Mucosa of descending colon (tissue), 3 donors: ENCODE measurements at regions not wholly inside any gene's neighbourhood (a gene's known extent, or its start where the extent isn't known, plus 50 kb on each side); places are given as distances from the start of the nearest gene placed in this dataset.
"Not testable (repeated sequence)": the region's sequence is repeated elsewhere in the genome, so short reads cannot be mapped to it uniquely, and the experiment has no call there.

ENCODE experiments used
- ATAC-seq: fragments of 200-7000 bp; cut with Tn5 transposase; one replicate; pipeline ENCODE4 v1.9.1; 2020; ENCODE audit warnings: mild to moderate bottlenecking, moderate library complexity
- DNase-seq, 3 donors: peaks; one replicate each; pipeline ENCODE4 v3.0.0-alpha.2; 2020
- H3K36me3 ChIP-seq: fragments of 200-600 bp; one replicate; pipeline ENCODE4 v1.8.0; 2021; ENCODE audit warnings: low read depth, mild to moderate bottlenecking
- H3K4me1 ChIP-seq: fragments of 200-600 bp; one replicate; pipeline ENCODE4 v1.8.0; 2021; ENCODE audit warnings: low read depth, mild to moderate bottlenecking
- H3K4me3 ChIP-seq: fragments of 200-600 bp; one replicate; pipeline ENCODE4 v1.8.0; 2021; ENCODE audit warnings: mild to moderate bottlenecking
- H3K9me3 ChIP-seq: fragments of 200-600 bp; one replicate; pipeline ENCODE4 v1.8.0; 2021; ENCODE audit warnings: mild to moderate bottlenecking
- intact Hi-C, 2 donors: fragments of 100-400 bp; cut with DNase I in 1 of 2; cut with micrococcal nuclease in 1 of 2; formaldehyde crosslinking; loops; one replicate each; pipeline versions ENCODE4 v1.11.0 to v1.11.1; 2022; cut with DNase I, micrococcal nuclease
- TF ChIP-seq, protein P1 (sequence below): fragments of 200-600 bp; IDR thresholded peaks from one replicate; pipeline ENCODE4 v1.8.0; 2022; ENCODE audit warnings: antibody characterized with exemption, mild to moderate bottlenecking
- donor health status: DM: no; HTN: no; CAD: no; lungs with moderate emphysema.
- donor health status: DM: no; HTN: no; CAD: no.
- donor health status: DM: no; HTN: yes; CAD: no.

DNA sequence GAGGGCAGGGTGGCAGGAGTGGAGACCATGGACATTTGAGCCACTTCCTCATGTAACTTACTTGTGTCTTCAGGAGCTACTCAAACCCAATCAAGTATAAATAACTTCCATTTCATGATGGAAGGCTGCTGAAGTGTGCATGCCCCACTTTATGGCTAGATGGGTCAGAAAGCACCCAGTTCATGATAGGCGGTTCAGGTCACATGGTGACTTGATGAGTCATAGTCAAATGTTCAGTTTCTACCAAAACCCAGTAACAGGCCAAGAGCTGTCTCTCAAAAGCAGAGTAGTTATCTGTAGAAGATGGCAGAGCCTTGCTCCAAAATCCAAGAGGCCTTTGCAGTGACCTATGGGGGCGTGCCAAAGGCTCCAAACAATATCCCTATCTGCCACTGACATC is 133.7 kb upstream of the TENT5A start:
- H3K9me3 ChIP-seq, result no peaks in the 10 kb centered on the region
- no peak overlapping the region for H3K4me3 ChIP-seq
- ATAC-seq (no peak), DNase-seq (no peak)
- no peaks in the 10 kb centered on the region for H3K4me1 ChIP-seq
- no peaks in the 10 kb centered on the region for H3K36me3 ChIP-seq
- intact Hi-C loops, result no loop called here
- TF ChIP-seq, protein P1, sequence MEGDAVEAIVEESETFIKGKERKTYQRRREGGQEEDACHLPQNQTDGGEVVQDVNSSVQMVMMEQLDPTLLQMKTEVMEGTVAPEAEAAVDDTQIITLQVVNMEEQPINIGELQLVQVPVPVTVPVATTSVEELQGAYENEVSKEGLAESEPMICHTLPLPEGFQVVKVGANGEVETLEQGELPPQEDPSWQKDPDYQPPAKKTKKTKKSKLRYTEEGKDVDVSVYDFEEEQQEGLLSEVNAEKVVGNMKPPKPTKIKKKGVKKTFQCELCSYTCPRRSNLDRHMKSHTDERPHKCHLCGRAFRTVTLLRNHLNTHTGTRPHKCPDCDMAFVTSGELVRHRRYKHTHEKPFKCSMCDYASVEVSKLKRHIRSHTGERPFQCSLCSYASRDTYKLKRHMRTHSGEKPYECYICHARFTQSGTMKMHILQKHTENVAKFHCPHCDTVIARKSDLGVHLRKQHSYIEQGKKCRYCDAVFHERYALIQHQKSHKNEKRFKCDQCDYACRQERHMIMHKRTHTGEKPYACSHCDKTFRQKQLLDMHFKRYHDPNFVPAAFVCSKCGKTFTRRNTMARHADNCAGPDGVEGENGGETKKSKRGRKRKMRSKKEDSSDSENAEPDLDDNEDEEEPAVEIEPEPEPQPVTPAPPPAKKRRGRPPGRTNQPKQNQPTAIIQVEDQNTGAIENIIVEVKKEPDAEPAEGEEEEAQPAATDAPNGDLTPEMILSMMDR, result no peak

DNA sequence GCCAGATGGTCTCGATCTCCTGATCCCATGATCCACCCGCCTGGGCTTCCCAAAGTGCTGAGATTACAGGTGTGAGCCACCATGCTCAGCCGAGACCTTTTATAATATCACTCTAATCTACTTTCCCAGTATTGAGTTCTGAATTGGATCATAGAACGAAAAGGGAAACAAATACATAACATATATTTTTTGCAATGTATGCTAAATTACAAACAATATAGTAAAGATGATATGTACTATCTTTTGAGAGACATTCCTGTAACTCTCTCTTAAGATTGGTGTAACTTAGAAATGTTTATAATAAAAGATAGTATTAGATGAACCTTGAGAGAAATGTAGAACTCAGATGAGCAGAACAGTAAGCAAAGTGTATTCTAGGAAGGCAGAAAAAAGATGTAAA is 129.2 kb upstream of the TENT5A start:
- H3K4me1 ChIP-seq, result no peaks in the 10 kb centered on the region
- DNase-seq, result no peak
- TF ChIP-seq, protein P1, result no peak
- ATAC-seq, result no peak
- H3K36me3 ChIP-seq, result no peaks in the 10 kb centered on the region
- H3K9me3 ChIP-seq, result no peaks in the 10 kb centered on the region
- no peak overlapping the region for H3K4me3 ChIP-seq
- intact Hi-C loops, result no loop called here

DNA sequence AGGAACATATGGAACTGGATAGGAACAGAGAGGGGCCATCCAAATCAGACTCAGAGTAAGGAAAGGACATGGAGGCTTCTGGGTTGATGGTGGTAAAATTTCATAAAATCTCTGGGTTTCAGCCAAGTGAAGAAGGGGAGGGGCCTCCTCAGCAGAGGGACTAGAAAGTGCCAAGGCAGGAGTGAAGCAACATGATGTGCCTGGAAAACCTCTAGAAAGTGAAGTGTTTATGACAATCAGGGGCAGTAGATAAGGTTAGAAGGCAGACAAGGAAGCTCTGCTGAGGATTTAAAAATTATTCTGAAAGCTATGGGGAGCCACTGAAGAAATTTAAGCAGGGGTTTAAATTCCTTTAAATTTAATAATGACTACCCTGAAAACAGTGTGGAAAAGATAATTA is 126.0 kb upstream of the TENT5A start:
- Histone ChIP-seq H3K9me3 (peaks cover 2% of the 10 kb centered on the region), H3K4me1 (no peaks in the 10 kb centered on the region), H3K36me3 (no peaks in the 10 kb centered on the region), H3K4me3 (no peak overlapping the region)
- DNase-seq, result no peak
- TF ChIP-seq, protein P1, result no peak
- ATAC-seq, result no peak
- intact Hi-C loops, result no loop called here

DNA sequence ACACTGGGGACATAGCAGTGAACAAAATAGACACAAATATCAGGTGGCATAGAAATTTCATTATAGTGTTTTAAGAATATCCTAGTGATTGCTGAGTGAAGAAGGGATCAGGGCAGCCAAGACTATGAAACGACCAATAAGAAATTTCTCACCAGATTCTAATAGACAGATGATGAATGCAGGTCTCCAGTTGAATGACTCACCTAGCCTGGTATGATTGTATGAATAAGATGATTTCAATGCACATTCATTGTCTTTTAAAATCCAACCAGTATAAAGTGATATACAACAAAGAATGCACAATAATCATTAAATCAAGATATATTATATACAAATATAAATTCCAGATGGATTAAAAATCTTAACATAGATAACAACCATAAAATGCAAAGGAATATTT is 124.5 kb upstream of the TENT5A start:
- Histone ChIP-seq H3K9me3 (peaks cover 2% of the 10 kb centered on the region), H3K36me3 (no peaks in the 10 kb centered on the region), H3K4me3 (no peak overlapping the region), H3K4me1 (no peaks in the 10 kb centered on the region)
- TF ChIP-seq, protein P1, result no peak
- intact Hi-C loops, result no loop called here
- DNase-seq (no peak), ATAC-seq (no peak)

DNA sequence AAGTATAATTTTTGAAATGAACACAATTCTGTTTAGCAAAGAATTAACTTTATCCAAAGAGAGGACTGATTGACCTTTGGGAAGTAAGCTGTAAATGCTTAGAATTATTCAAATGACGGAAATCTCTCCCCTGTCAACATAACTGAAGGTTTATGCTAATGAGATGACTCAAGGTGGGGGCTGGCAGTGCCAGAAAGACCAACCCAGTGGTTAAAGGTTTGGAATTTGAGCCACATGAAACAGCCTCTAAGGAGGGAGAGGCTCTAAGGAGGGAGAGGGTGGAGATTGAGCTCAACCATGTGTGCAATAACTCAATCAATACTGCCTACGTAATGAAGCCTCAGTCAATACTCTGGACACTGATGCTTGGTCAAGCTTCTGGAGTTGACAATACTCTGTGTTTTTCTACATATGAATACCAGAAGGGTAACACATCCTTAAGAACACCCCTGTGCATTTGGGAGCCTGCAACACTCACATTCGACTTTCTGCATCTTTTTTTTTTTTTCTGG is 123.4 kb upstream of the TENT5A start:
- ATAC-seq (no peak), DNase-seq (no peak)
- Histone ChIP-seq H3K36me3 (no peaks in the 10 kb centered on the region), H3K4me1 (no peaks in the 10 kb centered on the region), H3K4me3 (no peak overlapping the region), H3K9me3 (peaks cover 2% of the 10 kb centered on the region)
- TF ChIP-seq, protein P1, result no peak
- intact Hi-C loops, result no loop called here

DNA sequence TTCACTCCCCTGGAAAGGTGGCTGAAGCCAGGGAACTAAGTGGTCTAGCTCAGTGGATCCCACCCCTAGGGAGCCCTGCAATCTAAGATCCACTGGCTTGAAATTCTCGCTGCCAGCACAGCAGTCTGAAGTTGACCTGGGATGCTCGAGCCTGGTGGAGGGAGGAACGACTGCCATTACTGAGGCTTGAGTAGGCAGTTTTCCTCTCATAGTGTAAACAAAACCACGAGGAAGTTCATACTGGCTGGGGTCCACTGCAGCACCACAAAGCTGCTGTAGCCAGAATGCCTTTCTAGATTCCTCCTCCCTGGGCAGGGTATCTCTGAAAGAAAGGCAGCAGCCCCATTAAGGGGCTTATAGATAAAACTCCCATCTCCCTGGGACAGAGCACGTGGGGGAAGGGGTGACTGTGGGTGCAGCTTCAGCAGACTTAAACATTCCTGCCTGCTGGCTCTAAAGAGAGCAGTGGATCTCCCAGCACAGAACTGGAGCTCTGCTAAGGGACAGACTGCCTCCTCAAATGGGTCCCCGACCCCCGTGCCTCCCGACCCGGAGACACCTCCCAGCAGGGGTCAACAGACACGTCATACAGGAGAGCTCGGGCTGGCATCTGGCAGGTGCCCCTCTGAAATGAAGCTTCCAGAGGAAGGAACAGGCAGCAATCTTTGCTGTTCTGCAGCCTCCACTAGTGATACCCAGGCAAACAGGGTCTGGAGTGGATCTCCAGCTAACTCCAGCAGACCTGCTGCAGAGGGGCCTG is 117.4 kb upstream of the TENT5A start:
- H3K4me1 ChIP-seq, intact Hi-C loops, H3K9me3 ChIP-seq, H3K4me3 ChIP-seq, ATAC-seq, DNase-seq, H3K36me3 ChIP-seq: not testable (repeated sequence)
